ENCODE measurements at regions not wholly inside any gene's neighbourhood (a gene's known extent, or its start where the extent isn't known, plus 50 kb on each side); places are given as distances from the start of the nearest gene placed in this dataset.

- Histone ChIP-seq H3K4me1 (ENCODE audit: insufficient read depth) (0 out of 2 replicates have a peak, but pooled peaks cover 8% of the 10 kb centered on the region), H2AFZ (no peak overlapping the region), H3K4me2 (no peak overlapping the region), H3K9me2 (ENCODE audit: insufficient read depth) (0 out of 2 replicates have a peak, but pooled peaks cover 10% of the 10 kb centered on the region), H3K36me3 (ENCODE audit: insufficient read depth) (no peaks in the 10 kb centered on the region), H3K27ac (ENCODE audit: low read depth) (no peak overlapping the region), H4K20me1 (replicated peaks; ENCODE audit: insufficient read depth) (no peaks in the 10 kb centered on the region), H3K4me3 (no peak overlapping the region), H3F3A (replicated peaks; ENCODE audit: low read depth) (no peaks in the 10 kb centered on the region), H3K79me2 (replicated peaks; ENCODE audit: insufficient read depth) (no peaks in the 10 kb centered on the region), H3K27me3 (ENCODE audit: insufficient read depth) (no peaks in the 10 kb centered on the region)
- no peak for ATAC-seq
- TF ChIP-seq EZH2 (IDR thresholded peaks at IDR 0.05; ENCODE audit: low read depth, unreplicated experiment) (no peak), ZNF462 (CRISPR knock-in tag; IDR thresholded peaks at IDR 0.05) (no peak), NANOG (IDR thresholded peaks at IDR 0.05; ENCODE audit: borderline replicate concordance) (no peak), ZNF114 (CRISPR knock-in tag; IDR thresholded peaks at IDR 0.05) (no peak), EZH2phosphoT487 (IDR thresholded peaks at IDR 0.05; ENCODE audit: unreplicated experiment) (no peak), CTCF (conservative IDR thresholded peaks at IDR 0.05; ENCODE audit: low read depth in 2 of 2) (no peak), STAT1 (IDR thresholded peaks at IDR 0.05; ENCODE audit: unreplicated experiment) (no peak), JUNB (IDR thresholded peaks at IDR 0.05; ENCODE audit: unreplicated experiment) (no peak), ZNF331 (CRISPR knock-in tag; IDR thresholded peaks at IDR 0.05; ENCODE audit: low read depth) (no peak)
- Mint-ChIP-seq H3K4me1 (peaks cover 5% of the 10 kb centered on the region; the same call in 2 of the 3 replicates), H3K9me3 (peaks cover 6% of the 10 kb centered on the region), H3K36me3 (ENCODE audit: low read depth) (peaks cover 17% of the 10 kb centered on the region), H3K4me3 (no peak overlapping the region), H3K27me3 (ENCODE audit: insufficient read depth, low read depth, poor library complexity) (peaks cover 9% of the 10 kb centered on the region), H3K27ac (no peak overlapping the region)
- DNase-seq (ENCODE audit: low spot score) = no peak
These were observed 539.4 kb upstream of the JARID2 start for GRCh38 chr6:14706378-14706929.
